HEK293 (cell line): ENCODE measurements at regions not wholly inside any gene's neighbourhood (a gene's known extent, or its start where the extent isn't known, plus 50 kb on each side); places are given as distances from the start of the nearest gene placed in this dataset.

Experiments used
- CTCF ChIP-seq: fragments of 450-650 bp; formaldehyde crosslinking; IDR thresholded peaks from 2 replicates; pipeline ENCODE4 v1.5.1; 2016; ENCODE audit warnings: missing biosample characterization, missing genetic modification characterization
- HOXA7 ChIP-seq: sonication (generic); formaldehyde crosslinking; IDR thresholded peaks from 2 replicates; pipeline ENCODE4 v1.8.1; 2022; ENCODE audit warnings: missing genetic modification reagents, borderline replicate concordance
- INSM2 ChIP-seq: fragments of 450-650 bp; formaldehyde crosslinking; IDR thresholded peaks from 2 replicates; pipeline ENCODE4 v1.5.1; 2016; ENCODE audit warnings: missing biosample characterization, missing genetic modification characterization
- PATZ1 ChIP-seq: fragments of 450-650 bp; formaldehyde crosslinking; IDR thresholded peaks from 2 replicates; pipeline ENCODE4 v1.5.1; 2016; ENCODE audit warnings: missing biosample characterization, missing genetic modification characterization
- ZBTB49 ChIP-seq: fragments of 450-650 bp; formaldehyde crosslinking; IDR thresholded peaks from 2 replicates; pipeline ENCODE4 v1.5.1; 2016; ENCODE audit warnings: missing biosample characterization, missing genetic modification characterization, low read depth
- ZNF558 ChIP-seq: fragments of 450-650 bp; formaldehyde crosslinking; IDR thresholded peaks from 2 replicates; pipeline ENCODE4 v1.5.1; 2016; ENCODE audit warnings: missing biosample characterization, missing genetic modification characterization
- ZSCAN30 ChIP-seq: fragments of 450-650 bp; IDR thresholded peaks from 2 replicates; pipeline ENCODE4 v1.5.1; 2018; ENCODE audit warnings: missing biosample characterization, mild to moderate bottlenecking, missing genetic modification characterization, moderate library complexity

GRCh38 chr20:51195419-51195901, 172.6 kb upstream of the KCNG1 start:
- TF ChIP-seq ZBTB49 (tag by site-specific recombination) (no peak), CTCF (tag by site-specific recombination) (no peak), HOXA7 (no peak), ZSCAN30 (tag by site-specific recombination) (no peak), INSM2 (tag by site-specific recombination) (no peak), PATZ1 (peak; percentile 41; the same call in 1 of the 2 replicates), ZNF558 (tag by site-specific recombination) (no peak)
